PFSK-1 (cell line): ENCODE measurements at regions not wholly inside any gene's neighbourhood (a gene's known extent, or its start where the extent isn't known, plus 50 kb on each side); places are given as distances from the start of the nearest gene placed in this dataset.

ENCODE experiments used
- FOXP2 ChIP-seq: optimal IDR thresholded peaks from 2 replicates; pipeline ENCODE3; 2011; ENCODE audit warnings: borderline replicate concordance, control low read depth, inconsistent platforms; ENCODE audit not compliant: insufficient read depth; ENCODE audit errors: extremely low read length, extremely low read depth
- POLR2AphosphoS5 ChIP-seq: IDR thresholded peaks from 2 replicates; pipeline ENCODE4 v1.6.1; 2012; ENCODE audit warnings: low read depth, mild to moderate bottlenecking, control low read depth, low read length, moderate library complexity
- REST ChIP-seq, 2 experiments: IDR thresholded peaks; 2 replicates each; pipeline versions ENCODE4 v1.6.1 to v1.8.0; 2011 to 2012; ENCODE audit warnings: low read depth in 2 of 2, low read length in 2 of 2, control low read depth in 1 of 2, inconsistent platforms in 1 of 2, mild to moderate bottlenecking in 1 of 2, moderate library complexity in 1 of 2; ENCODE audit not compliant: insufficient read depth in 1 of 2
- SIN3A ChIP-seq: IDR thresholded peaks from 2 replicates; pipeline ENCODE4 v1.6.1; 2012; ENCODE audit warnings: mild to moderate bottlenecking, low read length, moderate library complexity, borderline replicate concordance; ENCODE audit not compliant: insufficient read depth
- TAF1 ChIP-seq: IDR thresholded peaks from 2 replicates; pipeline ENCODE4 v1.6.1; 2012; ENCODE audit warnings: low read length, control low read depth, borderline replicate concordance; ENCODE audit not compliant: insufficient read depth

DNA sequence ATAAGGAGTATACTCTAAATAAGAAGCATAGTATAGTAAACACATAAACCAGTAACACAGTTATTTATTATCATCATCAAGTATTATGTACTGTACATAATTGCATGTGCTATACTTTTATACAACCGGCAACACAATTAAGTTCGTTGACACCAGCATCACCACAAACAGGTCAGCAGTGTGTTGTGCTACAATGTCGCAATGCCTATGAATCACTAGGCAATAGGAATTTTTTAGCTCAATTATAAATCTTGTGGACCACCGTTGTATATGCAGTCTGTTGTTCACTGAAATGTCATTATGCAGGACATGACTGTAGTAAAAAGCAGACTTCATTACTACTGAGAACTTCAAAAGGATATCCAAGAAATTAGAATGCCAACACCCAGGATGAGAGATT lies 177.0 kb downstream of the PDCD6IP start:
- no peak for TF ChIP-seq REST (IDR thresholded peaks at IDR 0.05; ENCODE audit: insufficient read depth in 1 of 2, low read depth in 2 of 2, low read length in 2 of 2)
- TF ChIP-seq POLR2AphosphoS5, result no peak
- no peak for TF ChIP-seq TAF1
- no peak for TF ChIP-seq SIN3A
- no peak for TF ChIP-seq FOXP2

GRCh38 chr3:33977227-33977626 lies 178.8 kb downstream of the PDCD6IP start:
- no peak for TF ChIP-seq SIN3A
- TF ChIP-seq TAF1, result no peak
- no peak for TF ChIP-seq REST (IDR thresholded peaks at IDR 0.05; ENCODE audit: insufficient read depth in 1 of 2, low read depth in 2 of 2, low read length in 2 of 2)
- TF ChIP-seq POLR2AphosphoS5, result no peak
- TF ChIP-seq FOXP2, result no peak

DNA sequence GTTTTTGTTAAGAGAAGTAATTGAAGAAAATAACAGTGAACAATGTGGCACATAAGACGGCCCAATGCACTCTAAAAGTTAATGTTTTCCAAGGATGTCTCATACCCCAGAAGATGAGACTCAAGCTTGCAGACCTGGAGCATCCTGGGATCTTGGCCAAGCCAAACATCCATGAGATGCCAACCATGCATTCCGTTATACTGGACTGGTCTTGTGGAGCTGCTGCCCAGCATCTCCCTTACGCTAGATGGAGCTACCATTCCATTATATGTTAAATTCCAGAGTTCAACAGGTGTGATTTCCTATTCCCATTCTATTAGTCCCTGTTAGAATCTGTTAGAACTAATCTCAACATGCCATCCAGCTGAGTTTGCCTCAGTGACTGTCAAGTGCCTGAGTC lies 181.8 kb downstream of the PDCD6IP start:
- TF ChIP-seq REST (IDR thresholded peaks at IDR 0.05; ENCODE audit: insufficient read depth in 1 of 2, low read depth in 2 of 2, low read length in 2 of 2) (no peak), FOXP2 (no peak), POLR2AphosphoS5 (no peak), TAF1 (no peak), SIN3A (no peak)

DNA sequence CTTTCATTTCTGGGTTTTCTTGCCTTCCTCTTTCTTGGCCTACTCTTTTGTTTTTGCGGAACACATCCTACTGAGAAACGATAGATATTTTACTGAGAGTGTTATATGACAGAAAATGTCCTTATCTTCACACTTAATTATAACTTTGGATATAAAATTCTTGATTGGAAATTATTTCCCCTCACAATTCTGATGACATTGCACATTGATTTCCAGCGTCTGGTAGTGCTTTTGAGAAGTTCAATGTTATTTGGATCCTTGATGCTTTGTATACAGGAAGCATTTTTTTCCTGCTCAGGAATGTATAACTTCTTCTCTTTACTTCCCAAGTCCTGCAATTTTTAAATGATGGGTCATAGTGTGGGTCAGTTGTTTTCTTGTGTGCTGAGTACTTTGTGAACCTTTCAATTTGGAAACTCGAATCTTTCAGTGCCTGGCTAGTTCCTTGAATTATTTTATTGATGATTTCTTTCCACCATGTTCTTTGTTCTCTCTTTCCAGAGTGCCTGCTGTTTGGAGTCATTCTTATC lies 183.9 kb downstream of the PDCD6IP start:
- TF ChIP-seq POLR2AphosphoS5 (no peak), FOXP2 (no peak), TAF1 (no peak), SIN3A (no peak), REST (IDR thresholded peaks at IDR 0.05; ENCODE audit: insufficient read depth in 1 of 2, low read depth in 2 of 2, low read length in 2 of 2) (no peak)

DNA sequence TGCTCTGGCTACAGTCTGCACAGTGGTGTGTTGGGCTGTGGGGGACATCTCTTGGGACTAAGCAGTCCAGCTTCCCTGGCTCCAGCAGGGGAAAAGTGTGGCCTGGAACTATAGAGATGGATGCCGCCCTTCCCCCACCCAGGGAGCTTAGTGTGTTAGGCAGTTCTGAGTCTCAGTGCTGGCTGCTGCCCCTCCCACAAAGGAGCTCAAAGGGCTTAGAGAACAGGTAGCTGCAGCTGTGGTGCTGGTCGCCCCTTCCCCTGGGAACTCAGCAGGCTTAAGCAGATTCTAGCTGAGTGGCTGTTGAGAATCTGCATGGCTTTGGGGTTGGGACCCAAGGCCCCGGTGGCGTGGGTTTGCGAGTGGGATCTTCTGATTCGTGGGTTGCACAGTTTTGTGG lies 190.8 kb downstream of the PDCD6IP start:
- TF ChIP-seq FOXP2 (no peak), SIN3A (no peak), REST (IDR thresholded peaks at IDR 0.05; ENCODE audit: insufficient read depth in 1 of 2, low read depth in 2 of 2, low read length in 2 of 2) (no peak), POLR2AphosphoS5 (no peak), TAF1 (no peak)
